OCI-LY3 (cell line): ENCODE measurements at regions not wholly inside any gene's neighbourhood (a gene's known extent, or its start where the extent isn't known, plus 50 kb on each side); places are given as distances from the start of the nearest gene placed in this dataset.

Experiments used
- EZH2phosphoT487 ChIP-seq: fragments of 200-600 bp; shearing (Covaris generic); IDR thresholded peaks from 2 replicates; pipeline ENCODE4 v1.6.1; 2018; ENCODE audit warnings: antibody characterized with exemption, mixed run types, low read depth
- TF ChIP-seq, protein P1 (sequence below): fragments of 200-600, 300-600 bp; sonication (generic); IDR thresholded peaks from 2 replicates; pipeline ENCODE4 v1.5.1; 2014; ENCODE audit warnings: antibody characterized with exemption, low read length, low read depth

DNA sequence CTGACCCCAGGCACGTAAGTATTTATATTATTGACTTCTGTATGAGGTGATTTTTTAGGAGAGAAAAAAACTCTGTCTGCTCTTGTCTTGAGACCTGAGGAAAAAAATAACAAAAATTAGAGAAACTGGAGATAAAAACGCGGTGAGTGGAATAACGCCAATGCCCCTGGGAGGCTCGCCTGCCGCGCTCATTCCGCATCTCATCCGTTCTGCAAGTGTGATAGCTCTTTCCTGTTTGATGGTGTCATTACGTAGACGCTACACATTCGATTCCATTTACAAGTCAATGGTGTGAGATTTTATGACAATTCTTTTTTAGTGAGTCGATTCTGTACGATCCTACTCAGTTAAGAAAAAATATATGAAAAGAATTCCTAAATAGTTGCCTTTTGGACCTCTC is 194.3 kb upstream of the SMIM21 start:
- TF ChIP-seq EZH2phosphoT487 = no peak
- TF ChIP-seq, protein P1, sequence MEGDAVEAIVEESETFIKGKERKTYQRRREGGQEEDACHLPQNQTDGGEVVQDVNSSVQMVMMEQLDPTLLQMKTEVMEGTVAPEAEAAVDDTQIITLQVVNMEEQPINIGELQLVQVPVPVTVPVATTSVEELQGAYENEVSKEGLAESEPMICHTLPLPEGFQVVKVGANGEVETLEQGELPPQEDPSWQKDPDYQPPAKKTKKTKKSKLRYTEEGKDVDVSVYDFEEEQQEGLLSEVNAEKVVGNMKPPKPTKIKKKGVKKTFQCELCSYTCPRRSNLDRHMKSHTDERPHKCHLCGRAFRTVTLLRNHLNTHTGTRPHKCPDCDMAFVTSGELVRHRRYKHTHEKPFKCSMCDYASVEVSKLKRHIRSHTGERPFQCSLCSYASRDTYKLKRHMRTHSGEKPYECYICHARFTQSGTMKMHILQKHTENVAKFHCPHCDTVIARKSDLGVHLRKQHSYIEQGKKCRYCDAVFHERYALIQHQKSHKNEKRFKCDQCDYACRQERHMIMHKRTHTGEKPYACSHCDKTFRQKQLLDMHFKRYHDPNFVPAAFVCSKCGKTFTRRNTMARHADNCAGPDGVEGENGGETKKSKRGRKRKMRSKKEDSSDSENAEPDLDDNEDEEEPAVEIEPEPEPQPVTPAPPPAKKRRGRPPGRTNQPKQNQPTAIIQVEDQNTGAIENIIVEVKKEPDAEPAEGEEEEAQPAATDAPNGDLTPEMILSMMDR = no peak
